ENCODE measurements at regions not wholly inside any gene's neighbourhood (a gene's known extent, or its start where the extent isn't known, plus 50 kb on each side); places are given as distances from the start of the nearest gene placed in this dataset.
"Not testable (repeated sequence)": the region's sequence is repeated elsewhere in the genome, so short reads cannot be mapped to it uniquely, and the experiment has no call there.

- no peak for TF ChIP-seq CTCF (IDR thresholded peaks at IDR 0.05; ENCODE audit: low read depth, low read length)
Measured at GRCh38 chr13:58341318-58341717, 709.8 kb downstream of the PCDH17 start.

GRCh38 chr13:58343076-58343475 is 711.5 kb downstream of the PCDH17 start:
- TF ChIP-seq CTCF (IDR thresholded peaks at IDR 0.05; ENCODE audit: low read depth, low read length), result no peak
- no peak for DNase-seq (ENCODE audit: extremely low read depth, low read depth)

More at GRCh38 chr13:58341318-58341717, 709.8 kb downstream of the PCDH17 start:
- DNase-seq (ENCODE audit: extremely low read depth, low read depth), result no peak

GRCh38 chr13:58352100-58352499 is 720.6 kb downstream of the PCDH17 start:
- not testable (repeated sequence) for DNase-seq (ENCODE audit: extremely low read depth, low read depth)

- no peak for DNase-seq (ENCODE audit: extremely low read depth, low read depth)
- no peak for TF ChIP-seq CTCF (IDR thresholded peaks at IDR 0.05; ENCODE audit: low read depth, low read length)
Measured at GRCh38 chr13:58369936-58370335, 738.4 kb downstream of the PCDH17 start.

- DNase-seq (ENCODE audit: extremely low read depth, low read depth), result no peak
- no peak for TF ChIP-seq CTCF (IDR thresholded peaks at IDR 0.05; ENCODE audit: low read depth, low read length)
Measured at GRCh38 chr13:58376349-58376748, 744.8 kb downstream of the PCDH17 start.

- no peak for DNase-seq (ENCODE audit: extremely low read depth, low read depth)
- no peak for TF ChIP-seq CTCF (IDR thresholded peaks at IDR 0.05; ENCODE audit: low read depth, low read length)
Measured at GRCh38 chr13:58376775-58377174, 745.2 kb downstream of the PCDH17 start.

GRCh38 chr13:58379221-58379620 is 747.7 kb downstream of the PCDH17 start:
- TF ChIP-seq CTCF (IDR thresholded peaks at IDR 0.05; ENCODE audit: low read depth, low read length), result no peak
- DNase-seq (ENCODE audit: extremely low read depth, low read depth), result no peak

GRCh38 chr13:58385336-58385735 is 753.8 kb downstream of the PCDH17 start:
- not testable (repeated sequence) for DNase-seq (ENCODE audit: extremely low read depth, low read depth)

All from AG09319 (cell line).